ENCODE measurements at regions not wholly inside any gene's neighbourhood (a gene's known extent, or its start where the extent isn't known, plus 50 kb on each side); places are given as distances from the start of the nearest gene placed in this dataset.

DNA sequence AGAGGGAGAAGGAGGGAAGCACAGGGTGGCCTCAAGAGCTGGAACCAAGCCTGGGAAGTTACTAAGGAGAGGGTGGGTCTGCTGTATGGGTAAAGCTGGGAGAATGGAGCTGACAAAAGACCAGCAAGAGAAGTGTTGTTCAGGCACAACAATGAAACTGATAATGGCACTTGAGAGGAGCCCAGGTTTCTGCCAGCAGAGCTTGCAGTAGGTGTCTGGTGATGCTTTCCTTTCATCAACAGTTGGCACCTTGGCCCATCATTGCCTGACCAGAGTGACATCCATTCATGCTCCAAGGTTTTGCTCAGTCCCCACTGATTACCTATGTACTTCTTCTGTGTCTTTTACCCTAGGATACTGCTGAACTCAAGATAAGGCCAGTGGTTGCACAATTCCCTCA, 92.9 kb upstream of the CXCR4 start:
- Mint-ChIP-seq H3K27ac (no peak overlapping the region), H3K36me3 (ENCODE audit: insufficient read depth in 1 of 3, low read depth in 3 of 3) (peaks cover 0 to 3% (median 0%) of the 10 kb centered on the region in 3 experiments; a peak in 2 of 7 replicates), H3K9me3 (peaks cover 0 to 3% of the 10 kb centered on the region in 2 experiments; a peak in 3 of 5 replicates), H3K27me3 (ENCODE audit: low read depth) (peaks cover 4% of the 10 kb centered on the region; the same call in 1 of the 2 replicates), H3K4me3 (no peak overlapping the region), H3K4me1 (no peaks in the 10 kb centered on the region)
- no peak overlapping the region for H2BK12ac ChIP-seq (ENCODE audit: insufficient read length, low read depth, low read length)
- no peak overlapping the region for H2AK5ac ChIP-seq (ENCODE audit: insufficient read length, low read length)
- no peak overlapping the region for H3K18ac ChIP-seq (ENCODE audit: insufficient read length, low read depth, low read length)
- no peak overlapping the region for H2BK120ac ChIP-seq (ENCODE audit: low read depth, low read length, poor library complexity, severe bottlenecking)
- H3K4me1 ChIP-seq (ENCODE audit: insufficient read depth, low read length), result no peaks in the 10 kb centered on the region
- no peaks in the 10 kb centered on the region for H4K20me1 ChIP-seq (ENCODE audit: control insufficient read depth, insufficient read depth, insufficient read length)
- no peaks in the 10 kb centered on the region; the same call in 1 of the 2 replicates for H3K27me3 ChIP-seq (ENCODE audit: insufficient read depth, low read length)
- H4K8ac ChIP-seq (replicated peaks; ENCODE audit: insufficient read length, low read depth, low read length), result no peak overlapping the region
- no peaks in the 10 kb centered on the region for H3K79me1 ChIP-seq (ENCODE audit: insufficient read depth, low read depth, low read length, poor library complexity, severe bottlenecking)
- no peak overlapping the region for H3K4ac ChIP-seq (ENCODE audit: low read depth, low read length)
- no peaks in the 10 kb centered on the region for H3K23me2 ChIP-seq (ENCODE audit: insufficient read length, low read depth, low read length, poor library complexity, severe bottlenecking)
- H3K14ac ChIP-seq (ENCODE audit: insufficient read depth, low read length), result no peak overlapping the region; the same call in 1 of the 2 replicates
- no peaks in the 10 kb centered on the region for H3K79me2 ChIP-seq (ENCODE audit: insufficient read depth, low read length)
- no peak for DNase-seq
- H3K9ac ChIP-seq (ENCODE audit: extremely low read depth, insufficient read length, low read length), result no peak overlapping the region
- no peak overlapping the region for H3K27ac ChIP-seq (ENCODE audit: insufficient read length, low read depth, low read length)
- H3K4me2 ChIP-seq (ENCODE audit: insufficient read depth, insufficient read length, low read length), result no peak overlapping the region
- H2BK15ac ChIP-seq (ENCODE audit: low read depth, low read length), result no peak overlapping the region
- H2BK20ac ChIP-seq (ENCODE audit: low read depth, low read length, poor library complexity, severe bottlenecking), result no peak overlapping the region
- no peak overlapping the region for H3K23ac ChIP-seq (ENCODE audit: insufficient read length, low read depth, low read length)
- no peak for TF ChIP-seq CTCF (conservative IDR thresholded peaks at IDR 0.05)
- no peak overlapping the region for H3T11ph ChIP-seq (ENCODE audit: low read length)
- no peak overlapping the region for H4K91ac ChIP-seq (ENCODE audit: insufficient read length, low read depth, low read length)
- no peak overlapping the region for H3K56ac ChIP-seq (ENCODE audit: insufficient read length, low read depth, low read length)
- no peak overlapping the region for H2BK5ac ChIP-seq (ENCODE audit: insufficient read length, low read length)
- no peak overlapping the region for H4K5ac ChIP-seq (ENCODE audit: insufficient read length, low read depth, low read length)
- H3K9me3 ChIP-seq (ENCODE audit: control insufficient read depth, low read depth, low read length), result no peaks in the 10 kb centered on the region
- no peak overlapping the region for H2AFZ ChIP-seq (ENCODE audit: low read length)
